HFF-Myc (cell line): ENCODE measurements at regions not wholly inside any gene's neighbourhood (a gene's known extent, or its start where the extent isn't known, plus 50 kb on each side); places are given as distances from the start of the nearest gene placed in this dataset.

Experiments
- DNase-seq: peaks from one replicate; pipeline ENCODE4 v3.0.0-alpha.2; 2011; ENCODE audit warnings: low read depth; ENCODE audit errors: extremely low read depth
- H3K4me3 ChIP-seq: replicated peaks from 2 replicates; pipeline ENCODE4 v1.5.1; 2011; ENCODE audit warnings: low read depth, mild to moderate bottlenecking, control low read depth, low read length
- CTCF ChIP-seq: IDR thresholded peaks from 2 replicates; pipeline ENCODE4 v1.5.1; 2012; ENCODE audit warnings: mild to moderate bottlenecking, low read depth, low read length, control low read depth; ENCODE audit errors: missing control alignments

- no peak for TF ChIP-seq CTCF
- no peak for DNase-seq
- no peak overlapping the region for H3K4me3 ChIP-seq
These were observed 433.2 kb downstream of the FBXO15 start for GRCh38 chr18:73714466-73714865.

- no peak for DNase-seq
- TF ChIP-seq CTCF, result no peak
- H3K4me3 ChIP-seq, result no peak overlapping the region
These were observed 436.4 kb downstream of the FBXO15 start for GRCh38 chr18:73711256-73711655.

GRCh38 chr18:73708591-73708990 lies 439.0 kb downstream of the FBXO15 start:
- H3K4me3 ChIP-seq, result no peak overlapping the region
- DNase-seq, result no peak
- no peak for TF ChIP-seq CTCF

GRCh38 chr18:73707035-73707434 lies 440.6 kb downstream of the FBXO15 start:
- H3K4me3 ChIP-seq, result no peak overlapping the region
- no peak for DNase-seq
- TF ChIP-seq CTCF, result no peak

GRCh38 chr18:73697353-73697752 lies 450.3 kb downstream of the FBXO15 start:
- TF ChIP-seq CTCF, result no peak
- DNase-seq, result no peak
- no peak overlapping the region for H3K4me3 ChIP-seq

- TF ChIP-seq CTCF, result no peak
- DNase-seq, result no peak
- no peak overlapping the region for H3K4me3 ChIP-seq
These were observed 450.9 kb downstream of the FBXO15 start for GRCh38 chr18:73696698-73697097.

GRCh38 chr18:73696171-73696570 lies 451.5 kb downstream of the FBXO15 start:
- TF ChIP-seq CTCF, result no peak

More at GRCh38 chr18:73696171-73696570, 451.5 kb downstream of the FBXO15 start:
- no peak for DNase-seq
- H3K4me3 ChIP-seq, result no peak overlapping the region
